ACHN (cell line): ENCODE measurements at regions not wholly inside any gene's neighbourhood (a gene's known extent, or its start where the extent isn't known, plus 50 kb on each side); places are given as distances from the start of the nearest gene placed in this dataset.
"Not testable (repeated sequence)": the region's sequence is repeated elsewhere in the genome, so short reads cannot be mapped to it uniquely, and the experiment has no call there.

Experiments used
- DNase-seq: peaks from one replicate; pipeline ENCODE4 v3.0.0-alpha.2; 2015
- in situ Hi-C: cut with HindIII; loops from 2 replicates; pipeline ENCODE4 v1.10.0; 2017; ENCODE audit warnings: low sequenced_read_pairs, low pct_ligation_motif_present, low pct_unique_long_range_greater_than_20kb

GRCh38 chr2:111427346-111427745 lies 306.6 kb downstream of the BCL2L11 start:
- in situ Hi-C loops, result not testable (repeated sequence)

GRCh38 chr2:111428915-111429314 lies 308.2 kb downstream of the BCL2L11 start:
- DNase-seq, in situ Hi-C loops: not testable (repeated sequence)

More at GRCh38 chr2:111427346-111427745, 306.6 kb downstream of the BCL2L11 start:
- DNase-seq, result not testable (repeated sequence)

GRCh38 chr2:111429353-111429752 lies 308.6 kb downstream of the BCL2L11 start:
- DNase-seq, result not testable (repeated sequence)

GRCh38 chr2:111430817-111431661 lies 310.3 kb downstream of the BCL2L11 start:
- in situ Hi-C loops, DNase-seq: not testable (repeated sequence)

More at GRCh38 chr2:111429353-111429752, 308.6 kb downstream of the BCL2L11 start:
- in situ Hi-C loops, result not testable (repeated sequence)

GRCh38 chr2:111432423-111432822 lies 311.7 kb downstream of the BCL2L11 start:
- in situ Hi-C loops, DNase-seq: not testable (repeated sequence)

GRCh38 chr2:111432916-111433499 lies 312.3 kb downstream of the BCL2L11 start:
- in situ Hi-C loops, DNase-seq: not testable (repeated sequence)

GRCh38 chr2:111433892-111434607 lies 313.3 kb downstream of the BCL2L11 start:
- in situ Hi-C loops, DNase-seq: not testable (repeated sequence)

GRCh38 chr2:111434608-111434939 lies 313.9 kb downstream of the BCL2L11 start:
- DNase-seq, in situ Hi-C loops: not testable (repeated sequence)

- DNase-seq, in situ Hi-C loops: not testable (repeated sequence)
These were observed 315.0 kb downstream of the BCL2L11 start for GRCh38 chr2:111435553-111436310.

- in situ Hi-C loops, result not testable (repeated sequence)
These were observed 315.7 kb downstream of the BCL2L11 start for GRCh38 chr2:111436411-111436810.

GRCh38 chr2:111437288-111437990 lies 316.7 kb downstream of the BCL2L11 start:
- in situ Hi-C loops, result not testable (repeated sequence)
- peak; percentile 44 for DNase-seq

More at GRCh38 chr2:111436411-111436810, 315.7 kb downstream of the BCL2L11 start:
- DNase-seq, result not testable (repeated sequence)

GRCh38 chr2:111438161-111438560 lies 317.4 kb downstream of the BCL2L11 start:
- DNase-seq, in situ Hi-C loops: not testable (repeated sequence)

GRCh38 chr2:111439237-111439636 lies 318.5 kb downstream of the BCL2L11 start:
- DNase-seq, in situ Hi-C loops: not testable (repeated sequence)

GRCh38 chr2:111441614-111442013 lies 320.9 kb downstream of the BCL2L11 start:
- DNase-seq, in situ Hi-C loops: not testable (repeated sequence)

- DNase-seq, in situ Hi-C loops: not testable (repeated sequence)
These were observed 322.2 kb downstream of the BCL2L11 start for GRCh38 chr2:111442767-111443454.

GRCh38 chr2:111444516-111444915 lies 323.8 kb downstream of the BCL2L11 start:
- in situ Hi-C loops, DNase-seq: not testable (repeated sequence)
